GM12878 (cell line): ENCODE measurements at regions not wholly inside any gene's neighbourhood (a gene's known extent, or its start where the extent isn't known, plus 50 kb on each side); places are given as distances from the start of the nearest gene placed in this dataset.

Experiments used
- ATAC-seq: fragments of 200-7000 bp; cut with Tn5 transposase; 3 replicates; pipeline ENCODE4 v1.9.1; 2020; ENCODE audit warnings: mild to moderate bottlenecking, moderate library complexity
- BruUV-seq: library from RNA; stranded (reverse); fragments of 400-500 nt; replicated peaks from 2 replicates; lab custom pipeline; 2021; lab: Mats Ljungman, UMichigan
- CTCF ChIA-PET: fragments of 300-600 bp; sonication (Branson Sonifier 250); formaldehyde crosslinking; extraction: SDS; loops from one replicate; lab custom pipeline; 2021; ENCODE audit warnings: inconsistent platforms; lab: Yijun Ruan, JAX
- POLR2A ChIA-PET: fragments of 350-600 bp; formaldehyde crosslinking; extraction: SDS; loops from one replicate; lab custom pipeline; 2021; ENCODE audit warnings: inconsistent platforms; lab: Charles Lee
- RAD21 ChIA-PET: fragments of 300-600 bp; sonication (Branson Sonifier 250); formaldehyde crosslinking; loops from one replicate; lab custom pipeline; 2023; ENCODE audit warnings: antibody characterized with exemption; ENCODE audit not compliant: unreplicated experiment; lab: Charles Lee
- SMC1A ChIA-PET: fragments of 300-600 bp; sonication (Branson Sonifier 250); formaldehyde crosslinking; loops from one replicate; lab custom pipeline; 2023; ENCODE audit not compliant: unreplicated experiment, uncharacterized antibody; lab: Charles Lee
- DNase-seq: peaks from one replicate; pipeline ENCODE4 v3.0.0-alpha.2; 2011; ENCODE audit warnings: low read depth, low spot score
- FAIRE-seq: peaks from 3 replicates; lab custom pipeline; 2011; peaks lifted over from hg19 to GRCh38; lab: Jason Lieb, UNC
- H2AFZ ChIP-seq: 2 replicates; pipeline ENCODE4 v1.6.0; 2011; ENCODE audit warnings: low read depth, low read length, control low read depth; ENCODE audit not compliant: control insufficient read depth
- H3K27ac ChIP-seq: 2 replicates; pipeline ENCODE4 v1.5.1; 2011; ENCODE audit warnings: control low read depth; ENCODE audit not compliant: control insufficient read depth, insufficient read depth
- H3K27me3 ChIP-seq, 2 experiments: replicated peaks in 1 of 2; 2 replicates each; pipeline versions ENCODE4 v1.6.0 to v1.6.1; 2011; ENCODE audit warnings: low read length in 1 of 2; ENCODE audit not compliant: control insufficient read depth in 2 of 2, insufficient read depth in 2 of 2
- H3K36me3 ChIP-seq, 2 experiments: 2 replicates each; pipeline ENCODE4 v1.5.1; 2011; ENCODE audit warnings: low read length in 1 of 2; ENCODE audit not compliant: control insufficient read depth in 2 of 2, insufficient read depth in 2 of 2
- H3K4me1 ChIP-seq: 2 replicates; pipeline ENCODE4 v1.6.1; 2011; ENCODE audit warnings: mild to moderate bottlenecking, low read length, moderate library complexity, mixed read lengths; ENCODE audit not compliant: control insufficient read depth, insufficient read depth
- H3K4me2 ChIP-seq: 2 replicates; pipeline ENCODE4 v1.6.0; 2011; ENCODE audit warnings: control low read depth; ENCODE audit not compliant: control insufficient read depth, insufficient read depth
- H3K4me3 ChIP-seq: fragments of 200-600 bp; sonication (generic); 2 replicates; pipeline ENCODE4 v1.5.1; 2016
- H3K79me2 ChIP-seq: 2 replicates; pipeline ENCODE4 v1.6.0; 2011; ENCODE audit warnings: low read length; ENCODE audit not compliant: control insufficient read depth, insufficient read depth
- H3K9ac ChIP-seq: 2 replicates; pipeline ENCODE4 v1.8.0; 2011; ENCODE audit warnings: low read length, control low read depth, mixed read lengths; ENCODE audit not compliant: control insufficient read depth, insufficient read depth
- H3K9me3 ChIP-seq: replicated peaks from 3 replicates; pipeline ENCODE4 v1.5.1; 2011; ENCODE audit warnings: mild to moderate bottlenecking, low read length; ENCODE audit not compliant: control insufficient read depth, insufficient read depth
- H4K20me1 ChIP-seq: 2 replicates; pipeline ENCODE4 v1.6.0; 2011; ENCODE audit not compliant: control insufficient read depth, insufficient read depth
- ATF7 ChIP-seq: fragments of 450-650 bp; IDR thresholded peaks from 2 replicates; pipeline ENCODE4 v1.6.1; 2016; ENCODE audit warnings: low read depth, mild to moderate bottlenecking
- BHLHE40 ChIP-seq, 2 experiments: fragments of 450-650 bp in 1 of 2; IDR thresholded peaks; 2 replicates each; pipeline ENCODE4 v1.6.1; 2011 to 2017; ENCODE audit warnings: low read depth in 2 of 2, borderline replicate concordance in 1 of 2, improper control_type of control experiment in 1 of 2, low read length in 1 of 2, mild to moderate bottlenecking in 1 of 2
- E4F1 ChIP-seq: fragments of 450-650 bp; IDR thresholded peaks from 2 replicates; pipeline ENCODE4 v1.6.1; 2018; ENCODE audit warnings: borderline replicate concordance, mild to moderate bottlenecking; ENCODE audit not compliant: partially characterized antibody
- KDM1A ChIP-seq: fragments of 200-600 bp; sonication (generic); IDR thresholded peaks from 2 replicates; pipeline ENCODE4 v1.6.1; 2016; ENCODE audit warnings: borderline replicate concordance
- NBN ChIP-seq: fragments of 450-650 bp; IDR thresholded peaks from 2 replicates; pipeline ENCODE4 v1.6.1; 2016
- TARDBP ChIP-seq: IDR thresholded peaks from 2 replicates; pipeline ENCODE4 v1.6.1; 2016; ENCODE audit warnings: borderline replicate concordance
- WGBS: methylation state at CpG from one replicate; pipeline ENCODE4 v1.1.6; 2016; ENCODE audit warnings: low lambda C conversion rate; ENCODE audit not compliant: insufficient replicate concordance, insufficient coverage; ENCODE audit errors: missing lambda C conversion rate; 5-methylcytosine and 5-hydroxymethylcytosine counted together
- in situ Hi-C: fragments of 300-500 bp; cut with MboI; formaldehyde crosslinking; loops from 9 replicates; pipeline ENCODE4 v1.14.3; 2018; ENCODE audit warnings: mixed read lengths
- intact Hi-C: fragments of 100-400 bp; cut with micrococcal nuclease; formaldehyde crosslinking; loops from one replicate; pipeline ENCODE4 v1.14.2; 2022; ENCODE audit not compliant: unreplicated experiment

- no peak for FAIRE-seq
- in situ Hi-C loops: loop anchor here (10.0 kb wide), 1 partner anchor 58 kb away; no protein-coding TSS in a partner anchor
Measured at GRCh38 chr9:73613092-73613701, 461.5 kb downstream of the ANXA1 start.

More at GRCh38 chr9:73613092-73613701, 461.5 kb downstream of the ANXA1 start:
- Histone ChIP-seq H3K4me1 (no peaks in the 10 kb centered on the region), H3K9ac (no peak overlapping the region), H3K4me3 (no peak overlapping the region), H3K9me3 (no peaks in the 10 kb centered on the region), H3K4me2 (no peak overlapping the region), H3K36me3 (no peaks in the 10 kb centered on the region), H3K79me2 (no peaks in the 10 kb centered on the region), H4K20me1 (no peaks in the 10 kb centered on the region), H2AFZ (no peak overlapping the region), H3K27me3 (no peaks in the 10 kb centered on the region), H3K27ac (no peak overlapping the region)
- ATAC-seq: no peak
- 26% methylated on average over 4 of the region's 4 CpGs for WGBS
- no peak for DNase-seq
- no peak for TF ChIP-seq KDM1A
- no peak for TF ChIP-seq TARDBP
- no peak for TF ChIP-seq E4F1
- TF ChIP-seq NBN: no peak
- no peak for TF ChIP-seq ATF7
- no peak for TF ChIP-seq BHLHE40 (IDR thresholded peaks at IDR 0.05; ENCODE audit: borderline replicate concordance in 1 of 2, low read depth in 2 of 2, low read length in 1 of 2)
- SMC1A ChIA-PET: no interaction called here
- POLR2A ChIA-PET: no interaction called here
- no TSS peak for BruUV-seq
- RAD21 ChIA-PET: no interaction called here
- intact Hi-C loops: no loop called here
- CTCF ChIA-PET: no interaction called here
